Panc1 (cell line): ENCODE measurements at regions not wholly inside any gene's neighbourhood (a gene's known extent, or its start where the extent isn't known, plus 50 kb on each side); places are given as distances from the start of the nearest gene placed in this dataset.

ENCODE experiments used
- ATAC-seq: fragments of 200-7000 bp; cut with Tn5 transposase; 2 replicates; pipeline ENCODE4 v1.9.1; 2020; ENCODE audit warnings: mild to moderate bottlenecking, moderate library complexity
- BruUV-seq: library from RNA; stranded (reverse); fragments of 400-500 nt; replicated peaks from 2 replicates; lab custom pipeline; 2021; lab: Mats Ljungman, UMichigan
- CTCF ChIA-PET: fragments of 300-600 bp; sonication (Branson Sonifier 250); formaldehyde crosslinking; loops from one replicate; lab custom pipeline; 2022; ENCODE audit warnings: antibody characterized with exemption; lab: Charles Lee
- POLR2A ChIA-PET: fragments of 300-600 bp; sonication (Branson Sonifier 250); formaldehyde crosslinking; loops from one replicate; lab custom pipeline; 2022; ENCODE audit warnings: antibody characterized with exemption; lab: Charles Lee
- DNase-seq: peaks from one replicate; pipeline ENCODE4 v3.0.0-alpha.2; 2010; ENCODE audit warnings: low read depth, low spot score
- H3K27ac ChIP-seq: 2 replicates; pipeline ENCODE4 v1.5.1; 2011; ENCODE audit warnings: mild to moderate bottlenecking, low read length, inconsistent platforms
- H3K27me3 ChIP-seq: fragments of 200-500 bp; sonication (Bioruptor generic); 2 replicates; pipeline ENCODE4 v1.6.0; 2014; ENCODE audit warnings: low read length, inconsistent platforms; ENCODE audit not compliant: control insufficient read depth, insufficient read depth
- H3K36me3 ChIP-seq: fragments of 200-500 bp; sonication (Bioruptor generic); 2 replicates; pipeline ENCODE4 v1.5.1; 2014; ENCODE audit warnings: inconsistent platforms, mild to moderate bottlenecking, low read length, moderate library complexity; ENCODE audit not compliant: control insufficient read depth, insufficient read depth
- H3K4me1 ChIP-seq: 2 replicates; pipeline ENCODE4 v1.5.1; 2011; ENCODE audit warnings: inconsistent platforms, mild to moderate bottlenecking, low read length, moderate library complexity; ENCODE audit not compliant: control insufficient read depth, insufficient read depth
- H3K4me3 ChIP-seq, 2 experiments: 2 replicates each; pipeline ENCODE4 v1.5.1; 2011 to 2012; ENCODE audit warnings: low read depth in 2 of 2, low read length in 2 of 2, mild to moderate bottlenecking in 2 of 2, inconsistent platforms in 1 of 2, moderate library complexity in 1 of 2
- H3K9me3 ChIP-seq: fragments of 200-500 bp; sonication (Bioruptor generic); 2 replicates; pipeline ENCODE4 v1.5.1; 2014; ENCODE audit warnings: low read depth, mild to moderate bottlenecking, inconsistent platforms, low read length, moderate library complexity; ENCODE audit not compliant: control insufficient read depth, insufficient read depth
- CTCF ChIP-seq: fragments of 450-650 bp; IDR thresholded peaks from 2 replicates; pipeline ENCODE4 v1.5.1; 2017; ENCODE audit warnings: mild to moderate bottlenecking
- POLR2AphosphoS5 ChIP-seq: IDR thresholded peaks from 2 replicates; pipeline ENCODE4 v1.6.1; 2012; ENCODE audit warnings: mild to moderate bottlenecking, low read depth, low read length, moderate library complexity
- REST ChIP-seq, 2 experiments: IDR thresholded peaks; 2 replicates each; pipeline ENCODE4 v1.6.1; 2011 to 2012; ENCODE audit warnings: low read depth in 2 of 2, control low read depth in 1 of 2, low read length in 1 of 2, mild to moderate bottlenecking in 1 of 2, moderate library complexity in 1 of 2; ENCODE audit not compliant: insufficient read depth in 1 of 2
- SIN3A ChIP-seq: IDR thresholded peaks from 2 replicates; pipeline ENCODE4 v1.6.1; 2012; ENCODE audit warnings: low read depth, mild to moderate bottlenecking, low read length, moderate library complexity, borderline replicate concordance; ENCODE audit not compliant: insufficient read depth
- TCF7L2 ChIP-seq: IDR thresholded peaks from 2 replicates; pipeline ENCODE4 v1.6.1; 2011; ENCODE audit warnings: mild to moderate bottlenecking, low read depth, low read length, inconsistent platforms
- in situ Hi-C: cut with HindIII; loops from 2 replicates; pipeline ENCODE4 v1.10.0; 2016; ENCODE audit warnings: low sequenced_read_pairs, low pct_unique_long_range_greater_than_20kb
- intact Hi-C: fragments of 100-400 bp; cut with micrococcal nuclease; formaldehyde crosslinking; loops from one replicate; pipeline ENCODE4 v1.10.0; 2022; ENCODE audit not compliant: unreplicated experiment

GRCh38 chr9:95721061-95721531 is 154.4 kb upstream of the ERCC6L2 start:
- POLR2A ChIA-PET = no interaction called here
- ATAC-seq = no peak
- H3K27me3 ChIP-seq = no peaks in the 10 kb centered on the region
- no peaks in the 10 kb centered on the region for H3K9me3 ChIP-seq
- no peaks in the 10 kb centered on the region for H3K36me3 ChIP-seq
- intact Hi-C loops = no loop called here
- in situ Hi-C loops = no loop called here
- no peak for DNase-seq
- no peak overlapping the region for H3K4me3 ChIP-seq
- no peak for TF ChIP-seq REST (IDR thresholded peaks at IDR 0.05; ENCODE audit: insufficient read depth in 1 of 2, low read depth in 2 of 2, low read length in 1 of 2)
- TF ChIP-seq POLR2AphosphoS5 = no peak
- no peak for TF ChIP-seq TCF7L2
- TF ChIP-seq CTCF = no peak
- BruUV-seq = no TSS peak
- CTCF ChIA-PET = no interaction called here
- H3K27ac ChIP-seq = no peak overlapping the region
- H3K4me1 ChIP-seq = no peaks in the 10 kb centered on the region

- DNase-seq (no peak), ATAC-seq (no peak)
- ChIA-PET POLR2A (no interaction called here), CTCF (no interaction called here)
- Histone ChIP-seq H3K9me3 (no peaks in the 10 kb centered on the region), H3K27me3 (no peaks in the 10 kb centered on the region), H3K36me3 (no peaks in the 10 kb centered on the region), H3K4me1 (no peaks in the 10 kb centered on the region), H3K4me3 (no peak overlapping the region), H3K27ac (no peak overlapping the region)
- in situ Hi-C loops (no loop called here), intact Hi-C loops (no loop called here)
- BruUV-seq = no TSS peak
- TF ChIP-seq TCF7L2 (no peak), CTCF (no peak), REST (IDR thresholded peaks at IDR 0.05; ENCODE audit: insufficient read depth in 1 of 2, low read depth in 2 of 2, low read length in 1 of 2) (no peak), POLR2AphosphoS5 (no peak), SIN3A (no peak)
Observed at GRCh38 chr9:95720496-95720895, 155.0 kb upstream of the ERCC6L2 start.
